Cardiac muscle cell (in vitro differentiated cells and primary cell): ENCODE measurements at regions not wholly inside any gene's neighbourhood (a gene's known extent, or its start where the extent isn't known, plus 50 kb on each side); places are given as distances from the start of the nearest gene placed in this dataset.

Source experiments
- DNase-seq, 2 donors: peaks; one replicate each; pipeline versions ENCODE4 v3.0.0 to v3.0.0-alpha.2; 2010 to 2017; ENCODE audit warnings: low read depth in 1 of 2, low spot score in 1 of 2
- H3K27ac ChIP-seq: fragments of 200-600 bp; sonication (generic); 2 replicates; pipeline ENCODE4 v1.5.1; 2016
- H3K27me3 ChIP-seq: fragments of 200-600 bp; sonication (generic); 2 replicates; pipeline ENCODE4 v1.6.0; 2016; ENCODE audit warnings: control low read depth
- H3K36me3 ChIP-seq: fragments of 200-600 bp; sonication (generic); 2 replicates; pipeline ENCODE4 v1.5.1; 2016; ENCODE audit warnings: control low read depth
- H3K4me1 ChIP-seq: fragments of 200-600 bp; sonication (generic); 2 replicates; pipeline ENCODE4 v1.8.1; 2017; ENCODE audit warnings: low read depth, mild to moderate bottlenecking, mixed run types
- H3K4me3 ChIP-seq: fragments of 200-600 bp; sonication (generic); 2 replicates; pipeline ENCODE4 v1.5.1; 2016; ENCODE audit warnings: mild to moderate bottlenecking
- H3K9me3 ChIP-seq: fragments of 200-600 bp; sonication (generic); 2 replicates; pipeline ENCODE4 v1.5.1; 2017; ENCODE audit warnings: low read depth, mild to moderate bottlenecking, control low read depth
- TF ChIP-seq, protein P1 (sequence below): IDR thresholded peaks from 2 replicates; pipeline ENCODE4 v1.5.1; 2012; ENCODE audit warnings: low read depth, mild to moderate bottlenecking, low read length

DNA sequence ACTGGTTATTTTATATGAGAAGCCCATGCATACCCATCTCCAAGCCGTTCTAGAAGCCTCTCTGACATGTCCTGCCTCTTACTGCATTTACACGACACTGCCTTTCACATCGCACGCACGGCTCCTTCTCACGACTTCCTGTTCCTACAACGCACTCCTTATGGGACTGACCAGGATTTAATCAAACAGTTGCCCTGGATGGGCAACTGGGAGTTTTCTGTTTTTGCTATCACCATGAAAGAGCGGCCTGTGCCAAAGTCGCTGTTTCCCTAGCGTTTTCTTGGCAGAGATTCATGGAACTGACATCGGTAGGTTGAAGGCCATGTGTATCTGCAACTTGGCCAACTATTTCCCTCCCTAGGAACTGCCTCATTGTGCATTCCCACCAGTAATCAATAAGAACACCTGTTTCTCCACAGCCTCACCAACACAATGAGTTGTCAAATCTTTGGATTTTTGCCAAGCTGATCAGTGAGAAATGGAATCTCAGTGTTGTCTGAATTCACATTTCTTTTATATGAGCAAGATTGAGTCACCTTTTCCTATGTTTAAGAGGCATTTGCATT is 97.2 kb upstream of the OTOS start:
- no peaks in the 10 kb centered on the region for H3K27me3 ChIP-seq
- H3K36me3 ChIP-seq, result no peaks in the 10 kb centered on the region
- H3K4me3 ChIP-seq, result no peak overlapping the region
- H3K27ac ChIP-seq, result no peak overlapping the region
- H3K9me3 ChIP-seq, result no peaks in the 10 kb centered on the region
- H3K4me1 ChIP-seq, result no peaks in the 10 kb centered on the region
- TF ChIP-seq, protein P1, sequence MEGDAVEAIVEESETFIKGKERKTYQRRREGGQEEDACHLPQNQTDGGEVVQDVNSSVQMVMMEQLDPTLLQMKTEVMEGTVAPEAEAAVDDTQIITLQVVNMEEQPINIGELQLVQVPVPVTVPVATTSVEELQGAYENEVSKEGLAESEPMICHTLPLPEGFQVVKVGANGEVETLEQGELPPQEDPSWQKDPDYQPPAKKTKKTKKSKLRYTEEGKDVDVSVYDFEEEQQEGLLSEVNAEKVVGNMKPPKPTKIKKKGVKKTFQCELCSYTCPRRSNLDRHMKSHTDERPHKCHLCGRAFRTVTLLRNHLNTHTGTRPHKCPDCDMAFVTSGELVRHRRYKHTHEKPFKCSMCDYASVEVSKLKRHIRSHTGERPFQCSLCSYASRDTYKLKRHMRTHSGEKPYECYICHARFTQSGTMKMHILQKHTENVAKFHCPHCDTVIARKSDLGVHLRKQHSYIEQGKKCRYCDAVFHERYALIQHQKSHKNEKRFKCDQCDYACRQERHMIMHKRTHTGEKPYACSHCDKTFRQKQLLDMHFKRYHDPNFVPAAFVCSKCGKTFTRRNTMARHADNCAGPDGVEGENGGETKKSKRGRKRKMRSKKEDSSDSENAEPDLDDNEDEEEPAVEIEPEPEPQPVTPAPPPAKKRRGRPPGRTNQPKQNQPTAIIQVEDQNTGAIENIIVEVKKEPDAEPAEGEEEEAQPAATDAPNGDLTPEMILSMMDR, result no peak
- DNase-seq, result peak in 1 of 2 donors; percentile 62

DNA sequence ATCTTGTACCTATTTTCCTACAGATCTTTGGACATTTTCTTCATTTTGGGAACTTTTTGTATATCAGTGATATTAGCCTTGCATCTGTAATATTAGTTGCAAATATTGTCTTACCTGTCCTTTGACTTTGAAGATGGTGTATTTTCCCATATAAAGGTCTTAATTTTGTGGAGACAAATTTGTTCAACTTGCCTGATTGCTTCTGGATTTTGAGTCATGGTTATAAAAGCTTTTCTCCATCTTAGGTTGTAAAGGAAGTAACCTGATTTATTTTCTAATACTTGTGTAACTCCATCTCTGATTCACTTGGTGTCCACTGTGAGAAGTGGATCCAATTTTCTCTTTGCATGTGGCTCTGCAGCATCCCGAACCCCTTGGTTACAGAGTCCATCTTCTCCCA is 97.7 kb upstream of the OTOS start:
- DNase-seq, result no peak
- no peaks in the 10 kb centered on the region for H3K4me1 ChIP-seq
- H3K4me3 ChIP-seq, result no peak overlapping the region
- H3K9me3 ChIP-seq, result no peaks in the 10 kb centered on the region
- TF ChIP-seq, protein P1, result no peak
- H3K27me3 ChIP-seq, result no peaks in the 10 kb centered on the region
- no peaks in the 10 kb centered on the region for H3K36me3 ChIP-seq
- no peak overlapping the region for H3K27ac ChIP-seq

DNA sequence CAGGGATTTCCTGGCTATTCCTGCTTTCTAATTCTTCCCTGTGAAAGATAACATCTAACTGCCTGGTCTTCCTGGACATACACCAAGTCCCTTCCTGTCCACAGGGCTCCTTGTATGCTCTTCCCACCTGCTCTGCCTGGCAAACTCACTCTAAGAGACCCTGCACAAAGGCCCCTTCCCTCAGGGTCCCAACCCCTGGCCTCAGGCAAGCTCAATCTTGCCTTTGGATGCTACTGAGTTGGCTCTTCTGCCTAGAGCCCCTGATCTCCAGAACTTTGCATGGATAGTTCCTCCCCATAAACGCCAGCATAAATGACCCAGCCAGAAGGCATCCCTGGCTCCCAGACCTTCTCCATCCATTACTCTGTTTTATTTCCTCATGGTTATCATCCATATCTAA is 98.3 kb upstream of the OTOS start:
- Histone ChIP-seq H3K9me3 (no peaks in the 10 kb centered on the region), H3K36me3 (no peaks in the 10 kb centered on the region), H3K4me1 (no peaks in the 10 kb centered on the region), H3K27ac (no peak overlapping the region), H3K27me3 (no peaks in the 10 kb centered on the region), H3K4me3 (no peak overlapping the region)
- no peak for DNase-seq
- TF ChIP-seq, protein P1, result no peak

DNA sequence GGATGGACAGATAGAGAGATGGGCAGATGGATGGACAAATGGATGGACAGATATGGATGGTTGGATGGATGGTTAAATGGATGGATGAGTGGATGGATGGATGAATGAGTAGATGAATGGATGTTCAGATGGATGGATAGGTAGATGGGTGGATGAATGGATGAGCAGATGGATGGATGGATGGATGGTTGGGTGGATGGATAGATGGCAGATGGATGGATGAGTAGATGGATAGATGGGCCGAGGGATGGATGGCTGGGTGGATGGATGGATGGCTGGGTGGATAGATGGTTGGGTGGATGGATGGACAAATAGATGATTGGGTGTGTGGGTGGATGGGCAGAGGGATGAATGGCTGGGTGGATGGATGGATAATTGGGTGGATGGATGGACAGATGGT is 98.9 kb upstream of the OTOS start:
- H3K4me3 ChIP-seq, result no peak overlapping the region
- no peaks in the 10 kb centered on the region for H3K4me1 ChIP-seq
- no peaks in the 10 kb centered on the region for H3K36me3 ChIP-seq
- H3K9me3 ChIP-seq, result no peaks in the 10 kb centered on the region
- no peak overlapping the region for H3K27ac ChIP-seq
- TF ChIP-seq, protein P1, result no peak
- H3K27me3 ChIP-seq, result no peaks in the 10 kb centered on the region
- no peak for DNase-seq

DNA sequence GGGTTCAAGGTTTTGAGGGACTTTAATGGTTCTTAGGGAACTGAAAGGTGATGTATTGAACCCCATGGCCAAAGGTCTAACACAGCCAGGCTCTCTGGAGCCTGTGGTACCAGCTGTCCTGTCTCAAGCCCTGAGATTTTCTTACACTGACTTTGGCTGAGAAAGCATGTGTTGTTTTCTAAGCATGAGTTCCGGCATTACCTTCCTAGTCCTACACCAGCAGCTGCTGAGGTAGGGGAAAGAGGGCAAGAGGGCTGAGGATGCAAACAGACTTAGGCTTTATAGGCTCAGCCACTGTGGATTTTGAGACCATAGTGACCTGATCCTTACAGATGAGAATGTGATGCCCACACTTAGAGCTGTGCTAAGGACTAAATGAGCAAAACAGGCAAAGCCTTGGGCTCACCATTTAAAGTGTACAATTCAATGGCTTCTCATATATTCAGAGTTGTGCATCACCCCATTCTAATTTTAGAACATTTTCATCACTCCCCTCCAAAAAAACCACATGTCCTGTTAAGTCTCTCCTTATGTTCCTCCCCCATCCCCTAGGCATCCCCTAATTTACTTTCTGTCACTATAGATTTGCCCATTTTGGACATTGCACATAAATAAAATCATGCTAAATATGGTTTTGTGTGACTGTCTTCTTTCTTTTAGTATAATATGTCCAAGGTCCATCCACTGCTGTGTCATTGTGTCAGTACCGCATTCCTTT is 99.7 kb upstream of the OTOS start:
- no peaks in the 10 kb centered on the region for H3K27me3 ChIP-seq
- DNase-seq, result no peak
- no peaks in the 10 kb centered on the region for H3K36me3 ChIP-seq
- TF ChIP-seq, protein P1, result no peak
- no peak overlapping the region for H3K27ac ChIP-seq
- no peaks in the 10 kb centered on the region for H3K4me1 ChIP-seq
- no peaks in the 10 kb centered on the region for H3K9me3 ChIP-seq
- H3K4me3 ChIP-seq, result no peak overlapping the region
